Adrenal gland (tissue), 9 donors: ENCODE measurements at regions not wholly inside any gene's neighbourhood (a gene's known extent, or its start where the extent isn't known, plus 50 kb on each side); places are given as distances from the start of the nearest gene placed in this dataset.

ENCODE experiments used
- DNase-seq, 7 donors: peaks; one replicate each; pipeline ENCODE4 v3.0.0-alpha.2; 2019 to 2020
- H3K27ac ChIP-seq, 5 donors: fragments of 200-600 bp; sonication (generic) in 4 of 5; 1 replicate in 3 of 5; 2 replicates in 2 of 5; pipeline versions ENCODE4 v1.5.1 to v1.8.0; 2016 to 2020; ENCODE audit warnings: mild to moderate bottlenecking in 1 of 5
- H3K27me3 ChIP-seq: fragments of 200-600 bp; 2 replicates; pipeline ENCODE4 v1.8.0; 2021
- H3K36me3 ChIP-seq, 2 donors: fragments of 200-600 bp; replicated peaks in 1 of 2; 1 replicate in 1 of 2; 2 replicates in 1 of 2; pipeline versions ENCODE4 v1.5.1 to v1.8.0; 2018 to 2022
- H3K4me1 ChIP-seq, 2 donors: fragments of 200-600 bp; replicated peaks in 1 of 2; 1 replicate in 1 of 2; 2 replicates in 1 of 2; pipeline versions ENCODE4 v1.5.1 to v1.8.0; 2018 to 2021
- H3K4me3 ChIP-seq, 4 donors: fragments of 200-600 bp; sonication (generic) in 3 of 4; one replicate each; pipeline ENCODE4 v1.5.1; 2016 to 2018
- H3K9me3 ChIP-seq, 3 donors: fragments of 200-600 bp; sonication (generic) in 1 of 3; replicated peaks in 1 of 3; 1 replicate in 2 of 3; 2 replicates in 1 of 3; pipeline versions ENCODE4 v1.5.1 to v1.8.0; 2016 to 2021
- CTCF ChIP-seq, 6 experiments: fragments of 450-650 bp in 4 of 6; fragments of 200-600 bp in 2 of 6; sonication (generic) in 1 of 6; IDR thresholded peaks; 1 replicate in 5 of 6; 2 replicates in 1 of 6; pipeline versions ENCODE4 v1.5.1 to v1.8.0; 2016 to 2021; ENCODE audit warnings: antibody characterized with exemption in 6 of 6, mild to moderate bottlenecking in 2 of 6, moderate library complexity in 1 of 6
- POLR2A ChIP-seq, 2 donors: fragments of 450-650 bp; IDR thresholded peaks; one replicate each; pipeline ENCODE4 v1.6.1; 2017; ENCODE audit warnings: antibody characterized with exemption in 2 of 2, mild to moderate bottlenecking in 2 of 2, moderate library complexity in 1 of 2
- WGBS, 4 donors: extraction: QIAGEN DNeasy Blood & Tissue Kit in 2 of 4; methylation state at CpG; one replicate each; pipeline versions ENCODE4 v1.1.5 to v1.1.7; 2013 to 2017; 5-methylcytosine and 5-hydroxymethylcytosine counted together
- intact Hi-C, 2 donors: fragments of 100-400 bp; cut with DNase I; formaldehyde crosslinking; loops; one replicate each; pipeline versions ENCODE4 v1.14.1 to v1.15.0; 2022 to 2023
- donor health status: healthy with polysubstance abuse.
- donor health status: Bipolar disorder and iron deficiency.
- donor health status: DM: yes; HTN: yes; CAD: no.
- donor health status: DM: no; HTN: no; CAD: no.
- donor health status: DM: no; HTN: no; CAD: no.

GRCh38 chr2:150228936-150229335 is 258.5 kb downstream of the RND3 start:
- no peaks in the 10 kb centered on the region for H3K9me3 ChIP-seq
- no peaks in the 10 kb centered on the region for H3K4me1 ChIP-seq
- 13 to 29% (median 26%) methylated on average over 1 of the region's 1 CpG for WGBS, 4 donors
- no peak overlapping the region for H3K4me3 ChIP-seq
- no peak overlapping the region for H3K27ac ChIP-seq
- no peak for DNase-seq
- intact Hi-C loops: no loop called here
- no peaks in the 10 kb centered on the region for H3K36me3 ChIP-seq
- TF ChIP-seq POLR2A (IDR thresholded peaks at IDR 0.05) (no peak), CTCF (IDR thresholded peaks at IDR 0.05) (no peak)
- no peaks in the 10 kb centered on the region for H3K27me3 ChIP-seq

GRCh38 chr2:150225030-150225429 is 262.4 kb downstream of the RND3 start:
- 84 to 95% (median 90%) methylated on average over 1 of the region's 1 CpG for WGBS, 4 donors
- Histone ChIP-seq H3K27me3 (no peaks in the 10 kb centered on the region), H3K4me1 (no peaks in the 10 kb centered on the region), H3K4me3 (no peak overlapping the region), H3K27ac (no peak overlapping the region), H3K36me3 (no peaks in the 10 kb centered on the region), H3K9me3 (no peaks in the 10 kb centered on the region)
- TF ChIP-seq CTCF (IDR thresholded peaks at IDR 0.05) (no peak), POLR2A (IDR thresholded peaks at IDR 0.05) (no peak)
- DNase-seq: no peak
- intact Hi-C loops: no loop called here

GRCh38 chr2:150224321-150224720 is 263.1 kb downstream of the RND3 start:
- DNase-seq: no peak
- H3K9me3 ChIP-seq: no peaks in the 10 kb centered on the region
- 91 to 97% (median 95%) methylated on average over 3 of the region's 3 CpGs for WGBS, 4 donors
- H3K4me3 ChIP-seq: no peak overlapping the region
- H3K27ac ChIP-seq: no peak overlapping the region
- intact Hi-C loops: no loop called here
- H3K4me1 ChIP-seq: no peaks in the 10 kb centered on the region
- no peaks in the 10 kb centered on the region for H3K36me3 ChIP-seq
- H3K27me3 ChIP-seq: no peaks in the 10 kb centered on the region
- TF ChIP-seq POLR2A (IDR thresholded peaks at IDR 0.05) (no peak), CTCF (IDR thresholded peaks at IDR 0.05) (no peak)

GRCh38 chr2:150222942-150223341 is 264.5 kb downstream of the RND3 start:
- 91 to 96% (median 93%) methylated on average over 5 of the region's 5 CpGs for WGBS, 4 donors
- no peak overlapping the region for H3K27ac ChIP-seq
- H3K36me3 ChIP-seq: no peaks in the 10 kb centered on the region
- intact Hi-C loops: no loop called here
- H3K4me3 ChIP-seq: no peak overlapping the region
- no peak for TF ChIP-seq POLR2A (IDR thresholded peaks at IDR 0.05)
- no peak for TF ChIP-seq CTCF (IDR thresholded peaks at IDR 0.05)
- no peaks in the 10 kb centered on the region for H3K4me1 ChIP-seq
- DNase-seq: no peak
- H3K27me3 ChIP-seq: no peaks in the 10 kb centered on the region
- H3K9me3 ChIP-seq: no peaks in the 10 kb centered on the region
